Ishikawa (cell line): ENCODE measurements at regions not wholly inside any gene's neighbourhood (a gene's known extent, or its start where the extent isn't known, plus 50 kb on each side); places are given as distances from the start of the nearest gene placed in this dataset.

Experiments
- CEBPB ChIP-seq: IDR thresholded peaks from 2 replicates; pipeline ENCODE4 v1.6.1; 2012
- CREB1 ChIP-seq: IDR thresholded peaks from 2 replicates; pipeline ENCODE4 v1.6.1; 2012; ENCODE audit warnings: low read depth
- EGR1 ChIP-seq: IDR thresholded peaks from 2 replicates; pipeline ENCODE4 v1.6.1; 2012
- EP300 ChIP-seq: IDR thresholded peaks from 2 replicates; pipeline ENCODE4 v1.6.1; 2012; ENCODE audit warnings: borderline replicate concordance
- FOXM1 ChIP-seq: IDR thresholded peaks from 2 replicates; pipeline ENCODE4 v1.6.1; 2012; ENCODE audit warnings: low read depth, borderline replicate concordance
- NFIC ChIP-seq: IDR thresholded peaks from 2 replicates; pipeline ENCODE4 v1.6.1; 2012
- RAD21 ChIP-seq: IDR thresholded peaks from 2 replicates; pipeline ENCODE4 v1.6.1; 2012; ENCODE audit warnings: low read depth
- REST ChIP-seq: IDR thresholded peaks from 2 replicates; pipeline ENCODE4 v1.6.1; 2012; ENCODE audit warnings: low read depth, mild to moderate bottlenecking
- TAF1 ChIP-seq: IDR thresholded peaks from 2 replicates; pipeline ENCODE4 v1.6.1; 2012; ENCODE audit warnings: low read depth, mild to moderate bottlenecking
- TCF12 ChIP-seq: IDR thresholded peaks from 2 replicates; pipeline ENCODE4 v1.6.1; 2012; ENCODE audit warnings: low read depth
- TEAD4 ChIP-seq: IDR thresholded peaks from 2 replicates; pipeline ENCODE4 v1.6.1; 2012
- YY1 ChIP-seq: IDR thresholded peaks from 2 replicates; pipeline ENCODE4 v1.6.1; 2012; ENCODE audit warnings: low read depth
- ZBTB7A ChIP-seq: IDR thresholded peaks from 2 replicates; pipeline ENCODE4 v1.6.1; 2012; ENCODE audit warnings: low read depth
- TF ChIP-seq, protein P1 (sequence below): IDR thresholded peaks from 2 replicates; pipeline ENCODE4 v1.6.1; 2012
- TF ChIP-seq, protein P2 (sequence below): IDR thresholded peaks from 2 replicates; pipeline ENCODE4 v1.6.1; 2012

DNA sequence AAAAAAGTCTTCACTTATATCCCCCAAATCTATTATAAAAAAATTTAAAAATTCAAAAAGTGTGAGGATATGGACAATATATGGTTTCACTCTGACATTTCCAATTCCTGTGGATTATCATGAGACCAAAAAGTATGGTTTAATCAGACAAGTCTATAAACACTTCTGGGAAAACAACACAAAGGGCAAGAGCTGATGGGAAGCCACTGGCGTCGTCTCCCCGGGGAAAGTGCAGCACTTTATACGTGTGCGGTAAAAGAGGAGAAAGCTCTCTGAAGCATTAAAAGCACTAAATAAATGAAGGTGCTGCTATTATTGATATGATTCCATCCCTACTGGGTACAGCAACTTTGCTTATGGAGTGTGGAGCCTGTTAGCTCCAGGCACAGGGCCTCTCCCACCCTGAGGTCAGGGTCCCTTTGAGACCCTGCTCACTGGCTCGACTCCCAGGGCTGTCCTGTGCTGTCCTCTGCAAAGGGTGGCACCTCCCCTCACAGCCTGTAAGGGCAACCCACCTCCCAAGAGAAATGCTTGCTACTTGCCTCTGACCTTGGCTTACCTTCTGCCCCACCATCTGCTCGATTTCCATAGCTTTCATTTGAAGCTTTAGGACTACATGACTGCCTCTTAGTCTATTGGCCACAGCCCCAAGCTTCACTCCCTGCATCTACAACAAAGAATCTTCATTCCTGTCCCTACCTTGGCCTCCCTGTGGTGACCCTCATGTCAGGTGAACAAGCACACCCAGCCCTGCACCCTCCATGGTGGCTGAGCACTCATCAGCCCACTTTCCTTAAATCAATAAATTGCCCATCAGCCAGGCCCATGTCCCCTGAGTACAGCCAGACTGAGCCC is 248.6 kb downstream of the HNRNPD start:
- TF ChIP-seq TCF12 (no peak), NFIC (no peak), TEAD4 (no peak), YY1 (no peak), FOXM1 (no peak), REST (no peak), RAD21 (no peak), ZBTB7A (no peak), EP300 (no peak), TAF1 (no peak), CEBPB (no peak), EGR1 (no peak), CREB1 (no peak)
- TF ChIP-seq, protein P1, sequence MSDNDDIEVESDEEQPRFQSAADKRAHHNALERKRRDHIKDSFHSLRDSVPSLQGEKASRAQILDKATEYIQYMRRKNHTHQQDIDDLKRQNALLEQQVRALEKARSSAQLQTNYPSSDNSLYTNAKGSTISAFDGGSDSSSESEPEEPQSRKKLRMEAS, result no peak
- TF ChIP-seq, protein P2, sequence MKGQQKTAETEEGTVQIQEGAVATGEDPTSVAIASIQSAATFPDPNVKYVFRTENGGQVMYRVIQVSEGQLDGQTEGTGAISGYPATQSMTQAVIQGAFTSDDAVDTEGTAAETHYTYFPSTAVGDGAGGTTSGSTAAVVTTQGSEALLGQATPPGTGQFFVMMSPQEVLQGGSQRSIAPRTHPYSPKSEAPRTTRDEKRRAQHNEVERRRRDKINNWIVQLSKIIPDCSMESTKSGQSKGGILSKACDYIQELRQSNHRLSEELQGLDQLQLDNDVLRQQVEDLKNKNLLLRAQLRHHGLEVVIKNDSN, result no peak

GRCh38 chr4:82124365-82124764 is 249.4 kb downstream of the HNRNPD start:
- TF ChIP-seq TAF1, result no peak
- TF ChIP-seq TEAD4, result no peak
- TF ChIP-seq TCF12, result no peak
- TF ChIP-seq EP300, result no peak
- no peak for TF ChIP-seq RAD21
- TF ChIP-seq NFIC, result no peak
- TF ChIP-seq, protein P2, result no peak
- TF ChIP-seq CEBPB, result no peak

DNA sequence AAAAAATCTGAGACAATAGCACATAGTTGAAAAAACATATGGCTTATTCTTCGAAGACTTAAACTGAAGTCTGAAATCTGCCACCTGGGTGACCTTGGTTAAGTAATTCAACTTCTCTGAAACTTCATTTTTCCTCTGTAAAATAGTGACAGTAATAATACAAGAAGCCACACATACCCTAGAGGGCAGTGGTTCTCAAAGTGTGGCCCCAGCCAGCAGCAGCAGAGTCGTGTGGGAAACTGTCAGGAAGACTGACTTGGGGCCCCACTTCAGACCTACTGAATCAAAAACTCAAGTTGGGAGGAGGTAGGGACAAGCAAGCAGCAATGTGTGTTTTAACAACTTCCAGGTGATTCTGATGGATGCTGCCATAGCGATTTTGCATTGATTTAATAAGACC is 249.9 kb downstream of the HNRNPD start:
- TF ChIP-seq YY1 (no peak), TAF1 (no peak), TCF12 (no peak), CREB1 (no peak), REST (no peak), EGR1 (no peak)
- TF ChIP-seq, protein P2, result no peak

DNA sequence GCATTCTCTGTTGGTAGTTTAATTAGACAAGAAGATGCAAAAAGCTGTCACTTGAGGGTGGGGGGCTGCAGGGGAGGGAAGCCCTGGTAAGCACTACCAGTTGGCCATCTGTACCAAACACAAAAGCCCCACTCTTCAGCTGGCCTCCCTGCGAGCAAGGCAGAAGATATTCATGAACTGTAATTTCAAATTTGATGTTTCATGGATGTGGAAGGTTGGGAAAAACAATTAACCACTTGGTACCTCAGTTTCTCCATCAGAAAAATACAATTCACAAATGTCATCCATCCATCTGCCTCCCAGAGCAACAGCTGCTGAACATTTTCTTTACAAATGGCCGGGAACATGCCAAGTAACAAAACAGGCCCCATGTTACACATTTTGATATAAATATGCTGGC is 265.3 kb downstream of the HNRNPD start:
- TF ChIP-seq CEBPB (no peak), RAD21 (no peak), EP300 (no peak), TCF12 (no peak), CREB1 (no peak), TEAD4 (no peak), NFIC (no peak), YY1 (no peak), TAF1 (no peak), REST (no peak), FOXM1 (no peak), ZBTB7A (no peak), EGR1 (no peak)
- TF ChIP-seq, protein P2, result no peak
- TF ChIP-seq, protein P1, result no peak
